ENCODE measurements at regions not wholly inside any gene's neighbourhood (a gene's known extent, or its start where the extent isn't known, plus 50 kb on each side); places are given as distances from the start of the nearest gene placed in this dataset.

DNA sequence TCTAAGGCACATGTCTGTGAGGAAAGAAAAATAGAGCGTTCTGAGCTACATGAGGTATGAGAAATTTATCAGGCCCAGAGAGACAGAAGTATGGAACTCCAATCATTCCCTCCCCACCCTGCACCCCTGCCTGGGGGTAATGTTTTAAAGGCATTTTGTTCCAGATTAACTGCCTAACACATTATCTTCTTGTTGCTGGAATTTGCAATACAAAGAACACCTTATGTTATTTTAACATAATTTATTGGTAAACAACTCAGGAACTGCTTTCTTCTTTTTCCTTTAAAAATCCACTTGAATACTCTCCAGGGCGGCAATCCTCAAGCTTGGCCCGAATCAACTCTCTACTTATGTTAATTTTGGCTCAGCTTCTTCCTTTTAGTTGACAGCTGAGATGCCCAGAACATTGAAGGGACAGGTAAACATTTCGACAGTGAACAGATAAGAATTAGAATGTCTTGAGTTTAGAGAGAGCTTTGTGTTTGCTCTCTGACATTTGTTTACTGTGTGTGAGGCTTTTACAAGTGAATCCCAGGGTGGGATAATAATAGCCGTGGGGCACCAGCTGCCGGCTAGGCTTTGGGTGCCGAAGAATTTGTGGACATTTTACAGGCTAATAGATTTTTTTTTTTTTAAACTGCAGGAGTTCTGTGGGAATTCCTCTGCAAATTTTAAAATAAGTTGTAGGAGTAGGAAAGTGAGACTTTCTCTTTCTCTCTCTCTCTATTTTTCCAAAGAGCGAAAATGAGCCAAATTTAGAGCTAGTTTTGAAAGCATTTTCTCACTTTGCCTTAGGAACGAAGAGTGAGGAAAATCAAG, 96.4 kb upstream of the TAF11L2 start:
- H3K4me3 ChIP-seq (ENCODE audit: low read depth, low read length) = peak overlapping the region; percentile 25
- no peaks in the 10 kb centered on the region for H3K27me3 ChIP-seq (ENCODE audit: control insufficient read depth, insufficient read depth, low read length)
- H3K4me2 ChIP-seq (ENCODE audit: low read length) = peak overlapping the region; percentile 58
- H3K79me2 ChIP-seq = no peaks in the 10 kb centered on the region
- peak overlapping the region; percentile 54 for H2AFZ ChIP-seq
- H3K9ac ChIP-seq = no peak overlapping the region
- peaks cover 20% of the 10 kb centered on the region for H3K4me1 ChIP-seq
- no peaks in the 10 kb centered on the region for H3K9me3 ChIP-seq (ENCODE audit: control insufficient read depth, low read length)
- peak overlapping the region; percentile 50 for H3K27ac ChIP-seq
- TF ChIP-seq, protein P1, sequence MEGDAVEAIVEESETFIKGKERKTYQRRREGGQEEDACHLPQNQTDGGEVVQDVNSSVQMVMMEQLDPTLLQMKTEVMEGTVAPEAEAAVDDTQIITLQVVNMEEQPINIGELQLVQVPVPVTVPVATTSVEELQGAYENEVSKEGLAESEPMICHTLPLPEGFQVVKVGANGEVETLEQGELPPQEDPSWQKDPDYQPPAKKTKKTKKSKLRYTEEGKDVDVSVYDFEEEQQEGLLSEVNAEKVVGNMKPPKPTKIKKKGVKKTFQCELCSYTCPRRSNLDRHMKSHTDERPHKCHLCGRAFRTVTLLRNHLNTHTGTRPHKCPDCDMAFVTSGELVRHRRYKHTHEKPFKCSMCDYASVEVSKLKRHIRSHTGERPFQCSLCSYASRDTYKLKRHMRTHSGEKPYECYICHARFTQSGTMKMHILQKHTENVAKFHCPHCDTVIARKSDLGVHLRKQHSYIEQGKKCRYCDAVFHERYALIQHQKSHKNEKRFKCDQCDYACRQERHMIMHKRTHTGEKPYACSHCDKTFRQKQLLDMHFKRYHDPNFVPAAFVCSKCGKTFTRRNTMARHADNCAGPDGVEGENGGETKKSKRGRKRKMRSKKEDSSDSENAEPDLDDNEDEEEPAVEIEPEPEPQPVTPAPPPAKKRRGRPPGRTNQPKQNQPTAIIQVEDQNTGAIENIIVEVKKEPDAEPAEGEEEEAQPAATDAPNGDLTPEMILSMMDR (IDR thresholded peaks at IDR 0.05) = no peak
- H3K36me3 ChIP-seq (ENCODE audit: control insufficient read depth, insufficient read depth, low read length) = no peaks in the 10 kb centered on the region

DNA sequence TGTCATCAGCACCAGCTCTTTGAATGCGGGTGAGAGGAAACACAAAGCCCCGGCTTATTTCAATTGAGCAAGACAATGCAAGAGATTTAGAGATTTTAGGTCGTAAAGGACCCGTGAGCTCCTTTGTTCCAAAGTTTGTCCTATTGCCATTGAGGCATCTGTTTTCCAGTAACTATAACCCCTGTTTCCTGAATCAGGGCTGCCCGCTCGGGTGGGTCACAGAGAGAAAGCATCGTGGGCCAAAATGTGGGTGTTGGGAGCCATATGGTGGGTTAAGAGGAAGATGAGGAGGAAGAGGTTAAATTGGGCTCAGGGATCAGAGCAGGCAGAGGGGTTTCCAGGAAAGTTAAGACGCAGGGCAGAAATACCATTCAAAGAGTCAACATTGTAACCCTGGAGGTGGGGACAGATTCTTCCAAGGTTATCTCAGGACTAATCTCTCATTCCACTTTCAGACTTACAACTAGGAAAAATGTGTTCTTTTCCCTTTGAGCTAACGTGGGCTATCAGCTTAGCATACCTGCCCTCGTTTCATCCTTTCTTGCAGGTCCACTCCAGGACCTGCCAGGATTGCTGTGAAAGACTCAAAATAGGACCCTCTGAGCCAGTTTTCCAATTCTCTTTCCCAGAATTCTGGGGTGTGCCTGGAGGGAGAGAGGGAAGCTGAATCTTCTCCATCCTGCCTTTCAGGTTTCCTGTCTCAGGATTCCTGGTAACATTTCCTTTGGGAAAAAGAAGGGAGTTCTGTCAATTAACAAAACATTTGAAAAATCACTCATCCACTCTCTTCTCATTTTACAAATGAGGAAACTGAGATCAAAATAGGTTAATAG, 95.5 kb upstream of the TAF11L2 start:
- no peak overlapping the region for H3K9ac ChIP-seq
- no peaks in the 10 kb centered on the region for H3K79me2 ChIP-seq
- H3K4me3 ChIP-seq (ENCODE audit: low read depth, low read length) = peak overlapping the region; percentile 25
- no peaks in the 10 kb centered on the region for H3K36me3 ChIP-seq (ENCODE audit: control insufficient read depth, insufficient read depth, low read length)
- no peaks in the 10 kb centered on the region for H3K27me3 ChIP-seq (ENCODE audit: control insufficient read depth, insufficient read depth, low read length)
- H3K27ac ChIP-seq = peak overlapping the region; percentile 50
- H3K4me1 ChIP-seq = peaks cover 20% of the 10 kb centered on the region
- H3K4me2 ChIP-seq (ENCODE audit: low read length) = peak overlapping the region; percentile 58
- TF ChIP-seq, protein P1 (IDR thresholded peaks at IDR 0.05) = no peak
- H3K9me3 ChIP-seq (ENCODE audit: control insufficient read depth, low read length) = no peaks in the 10 kb centered on the region
- peak overlapping the region; percentile 31 for H2AFZ ChIP-seq

DNA sequence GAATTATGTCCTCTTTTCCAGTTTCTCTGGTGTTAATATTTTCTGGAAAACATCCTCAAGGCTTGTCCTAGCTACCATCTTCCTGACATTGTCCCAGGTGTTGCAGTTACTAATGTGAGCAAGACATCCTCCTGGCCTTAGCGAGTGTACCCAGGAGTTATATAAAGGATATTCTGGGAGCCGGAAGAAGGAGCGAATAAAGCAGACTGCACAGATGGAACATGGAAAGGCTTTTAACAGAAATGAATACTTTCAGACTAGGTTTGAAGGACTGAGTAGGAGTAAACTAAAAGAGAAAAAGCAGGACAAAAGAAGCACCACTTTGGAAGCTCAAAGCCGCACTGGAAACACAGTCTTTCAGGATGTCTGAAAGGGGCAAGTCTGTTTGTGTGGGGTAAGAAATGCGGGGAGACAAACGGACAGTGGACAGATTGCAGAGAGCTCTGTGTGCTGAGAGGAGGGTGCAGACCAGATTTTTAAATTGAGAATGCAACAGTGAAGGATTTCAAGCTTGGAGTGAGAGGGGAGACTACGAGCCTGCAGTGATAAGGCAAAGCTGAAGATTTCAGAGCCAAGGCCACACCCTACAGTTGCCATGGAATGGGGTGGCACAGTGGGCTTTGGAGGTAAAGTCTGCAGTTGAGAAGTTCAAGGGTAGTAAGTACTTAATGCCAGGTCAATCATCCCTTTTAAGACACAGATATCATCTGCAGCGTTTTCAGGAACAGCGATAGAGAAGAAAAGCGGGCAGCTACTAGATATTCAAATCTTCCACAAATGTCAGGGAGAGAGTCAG, 94.1 kb upstream of the TAF11L2 start:
- TF ChIP-seq, protein P1 (IDR thresholded peaks at IDR 0.05) = no peak
- no peaks in the 10 kb centered on the region for H3K9me3 ChIP-seq (ENCODE audit: control insufficient read depth, low read length)
- no peak overlapping the region for H2AFZ ChIP-seq
- H3K36me3 ChIP-seq (ENCODE audit: control insufficient read depth, insufficient read depth, low read length) = no peaks in the 10 kb centered on the region
- H3K9ac ChIP-seq = no peak overlapping the region
- H3K4me3 ChIP-seq (ENCODE audit: low read depth, low read length) = no peak overlapping the region
- H3K27ac ChIP-seq = no peak overlapping the region
- no peaks in the 10 kb centered on the region for H3K79me2 ChIP-seq
- peaks cover 20% of the 10 kb centered on the region for H3K4me1 ChIP-seq
- H3K4me2 ChIP-seq (ENCODE audit: low read length) = no peak overlapping the region
- H3K27me3 ChIP-seq (ENCODE audit: control insufficient read depth, insufficient read depth, low read length) = no peaks in the 10 kb centered on the region

DNA sequence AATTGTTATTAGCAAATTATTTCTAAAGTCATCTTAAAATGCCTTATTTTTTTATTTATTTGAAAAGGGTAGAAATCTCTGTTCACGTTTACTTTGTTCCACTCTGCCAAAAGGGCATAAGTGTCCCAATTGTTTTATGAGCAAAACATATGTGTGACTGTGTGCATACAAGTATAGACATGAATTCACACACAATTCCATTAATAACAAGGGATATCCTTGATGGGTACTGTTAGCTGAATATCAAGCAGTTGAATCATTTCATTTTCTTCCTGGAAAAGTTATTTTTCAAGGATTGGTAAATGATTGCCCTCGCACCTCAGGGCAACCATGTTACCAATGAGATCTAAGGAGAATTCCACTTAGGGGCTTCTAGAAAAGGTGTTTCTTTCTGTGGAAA, 92.1 kb upstream of the TAF11L2 start:
- Histone ChIP-seq H3K27ac (no peak overlapping the region), H3K27me3 (ENCODE audit: control insufficient read depth, insufficient read depth, low read length) (no peaks in the 10 kb centered on the region), H3K4me2 (ENCODE audit: low read length) (no peak overlapping the region), H3K4me3 (ENCODE audit: low read depth, low read length) (no peak overlapping the region), H3K9me3 (ENCODE audit: control insufficient read depth, low read length) (no peaks in the 10 kb centered on the region), H2AFZ (no peak overlapping the region), H3K9ac (no peak overlapping the region), H3K79me2 (no peaks in the 10 kb centered on the region), H3K4me1 (peaks cover 20% of the 10 kb centered on the region), H3K36me3 (ENCODE audit: control insufficient read depth, insufficient read depth, low read length) (no peaks in the 10 kb centered on the region)
- TF ChIP-seq, protein P1 (IDR thresholded peaks at IDR 0.05) = no peak
